Mesendoderm (in vitro differentiated cells): ENCODE measurements at regions not wholly inside any gene's neighbourhood (a gene's known extent, or its start where the extent isn't known, plus 50 kb on each side); places are given as distances from the start of the nearest gene placed in this dataset.
"Not testable (repeated sequence)": the region's sequence is repeated elsewhere in the genome, so short reads cannot be mapped to it uniquely, and the experiment has no call there.

Experiments used
- DNase-seq: peaks from one replicate; pipeline ENCODE4 v3.0.0; 2013
- H2AK5ac ChIP-seq: 2 replicates; pipeline ENCODE4 v1.6.1; 2013; ENCODE audit warnings: low read length, inconsistent platforms
- H2BK120ac ChIP-seq: 2 replicates; pipeline ENCODE4 v1.6.1; 2013; ENCODE audit warnings: low read depth, mild to moderate bottlenecking, low read length, moderate library complexity, mixed read lengths
- H2BK15ac ChIP-seq: replicated peaks from 2 replicates; pipeline ENCODE4 v1.6.1; 2013; ENCODE audit warnings: low read depth, mild to moderate bottlenecking, moderate library complexity
- H2BK5ac ChIP-seq: 2 replicates; pipeline ENCODE4 v1.6.1; 2013; ENCODE audit warnings: low read length, inconsistent platforms
- H3K18ac ChIP-seq: 2 replicates; pipeline ENCODE4 v1.6.1; 2013; ENCODE audit warnings: mild to moderate bottlenecking, low read length, mixed read lengths
- H3K23ac ChIP-seq: one replicate; pipeline ENCODE4 v1.6.1; 2013; ENCODE audit warnings: low read length
- H3K27ac ChIP-seq: 2 replicates; pipeline ENCODE4 v1.5.1; 2013; ENCODE audit warnings: low read depth, mild to moderate bottlenecking, inconsistent platforms, low read length, moderate library complexity
- H3K27me3 ChIP-seq: 2 replicates; pipeline ENCODE4 v1.6.1; 2013; ENCODE audit warnings: low read length, control low read depth, mild to moderate bottlenecking, inconsistent platforms; ENCODE audit not compliant: insufficient read depth, poor library complexity
- H3K36me3 ChIP-seq: 2 replicates; pipeline ENCODE4 v1.6.1; 2013; ENCODE audit warnings: low read length, inconsistent platforms; ENCODE audit not compliant: control insufficient read depth, insufficient read depth
- H3K4ac ChIP-seq: one replicate; pipeline ENCODE4 v1.6.1; 2013; ENCODE audit warnings: low read depth, mild to moderate bottlenecking, low read length, moderate library complexity
- H3K4me1 ChIP-seq: 2 replicates; pipeline ENCODE4 v1.6.1; 2013; ENCODE audit warnings: low read depth, low read length, inconsistent platforms; ENCODE audit not compliant: control insufficient read depth
- H3K4me2 ChIP-seq: 2 replicates; pipeline ENCODE4 v1.6.1; 2013; ENCODE audit warnings: low read length
- H3K4me3 ChIP-seq: 2 replicates; pipeline ENCODE4 v1.5.1; 2013; ENCODE audit warnings: mild to moderate bottlenecking, low read length
- H3K56ac ChIP-seq: one replicate; pipeline ENCODE4 v1.6.1; 2013; ENCODE audit warnings: low read length
- H3K79me1 ChIP-seq: 2 replicates; pipeline ENCODE4 v1.6.1; 2013; ENCODE audit warnings: low read length, inconsistent platforms
- H3K79me2 ChIP-seq: 2 replicates; pipeline ENCODE4 v1.6.1; 2013; ENCODE audit warnings: mild to moderate bottlenecking, low read length; ENCODE audit not compliant: control insufficient read depth, insufficient read depth
- H3K9ac ChIP-seq: 2 replicates; pipeline ENCODE4 v1.6.1; 2013; ENCODE audit warnings: low read length, inconsistent platforms
- H4K5ac ChIP-seq: one replicate; pipeline ENCODE4 v1.6.1; 2013; ENCODE audit warnings: low read length
- H4K8ac ChIP-seq: one replicate; pipeline ENCODE4 v1.6.1; 2013; ENCODE audit warnings: low read depth, mild to moderate bottlenecking, control low read depth, low read length, moderate library complexity
- WGBS: extraction: QIAGEN DNeasy Blood & Tissue Kit; methylation state at CpG from one replicate; pipeline ENCODE4 v1.1.7; 2013; ENCODE audit warnings: low lambda C conversion rate, missing lambda C conversion rate; ENCODE audit not compliant: insufficient coverage; ENCODE audit errors: extremely low coverage; 5-methylcytosine and 5-hydroxymethylcytosine counted together

DNA sequence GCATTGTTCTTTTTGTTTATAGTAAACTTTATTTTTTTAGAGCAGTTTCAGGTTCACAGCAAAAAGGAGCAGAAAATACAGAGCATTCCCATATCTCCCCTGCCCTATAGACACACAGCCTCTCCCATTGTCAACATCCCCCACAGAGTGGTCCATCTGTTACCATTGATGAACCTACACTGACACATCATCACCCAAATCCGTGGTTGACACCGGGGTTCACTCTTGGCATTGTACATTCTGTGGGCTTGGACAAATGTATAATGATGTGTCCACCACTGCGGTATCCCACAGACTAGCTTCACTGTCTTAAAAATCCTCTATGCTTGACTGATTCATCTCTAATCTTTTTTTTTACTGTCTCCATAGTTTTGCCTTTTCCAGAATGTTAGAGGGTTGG is 120.7 kb upstream of the SPATA31C2 start:
- Histone ChIP-seq H3K4ac (no peak overlapping the region), H4K8ac (no peak overlapping the region), H3K9ac (no peak overlapping the region), H4K5ac (no peak overlapping the region), H3K23ac (no peak overlapping the region), H2BK15ac (no peak overlapping the region), H3K4me3 (no peak overlapping the region), H3K36me3 (no peaks in the 10 kb centered on the region), H3K56ac (no peak overlapping the region), H2BK120ac (no peak overlapping the region), H3K79me1 (no peaks in the 10 kb centered on the region), H3K27ac (no peak overlapping the region), H3K27me3 (no peaks in the 10 kb centered on the region), H3K4me1 (no peaks in the 10 kb centered on the region), H3K4me2 (no peak overlapping the region), H2BK5ac (no peak overlapping the region), H3K79me2 (no peaks in the 10 kb centered on the region), H3K18ac (no peak overlapping the region), H2AK5ac (no peak overlapping the region)
- no CpG with 5 or more reads among the region's 3 CpGs for WGBS
- DNase-seq: no peak

DNA sequence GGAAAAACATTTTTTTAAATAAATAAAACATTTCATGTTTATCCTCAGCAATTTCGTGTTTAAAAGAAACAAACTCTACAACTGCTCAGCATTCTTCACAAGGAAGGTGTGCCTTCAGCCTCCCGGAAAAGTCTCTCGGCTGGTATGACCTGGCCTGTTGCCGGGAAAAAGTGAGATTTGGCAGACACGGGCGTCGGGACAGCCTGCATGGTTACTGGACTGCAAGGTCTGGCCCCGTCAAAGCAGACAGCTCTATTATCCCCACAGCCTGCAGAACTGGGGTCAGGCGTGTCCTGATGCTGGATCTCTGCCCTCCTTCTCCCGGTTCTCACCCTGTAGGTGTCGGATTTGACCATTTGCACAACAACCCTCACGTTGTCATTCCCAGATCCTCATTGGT is 120.3 kb upstream of the SPATA31C2 start:
- Histone ChIP-seq H3K56ac (no peak overlapping the region), H2BK15ac (no peak overlapping the region), H3K4ac (no peak overlapping the region), H3K4me2 (no peak overlapping the region), H4K5ac (no peak overlapping the region), H3K36me3 (no peaks in the 10 kb centered on the region), H3K27ac (no peak overlapping the region), H2BK120ac (no peak overlapping the region), H3K9ac (no peak overlapping the region), H3K18ac (no peak overlapping the region), H3K27me3 (no peaks in the 10 kb centered on the region), H3K4me1 (no peaks in the 10 kb centered on the region), H2BK5ac (no peak overlapping the region), H2AK5ac (no peak overlapping the region), H4K8ac (no peak overlapping the region), H3K4me3 (no peak overlapping the region), H3K23ac (no peak overlapping the region), H3K79me2 (no peaks in the 10 kb centered on the region), H3K79me1 (no peaks in the 10 kb centered on the region)
- no CpG with 5 or more reads among the region's 12 CpGs for WGBS
- DNase-seq: no peak

DNA sequence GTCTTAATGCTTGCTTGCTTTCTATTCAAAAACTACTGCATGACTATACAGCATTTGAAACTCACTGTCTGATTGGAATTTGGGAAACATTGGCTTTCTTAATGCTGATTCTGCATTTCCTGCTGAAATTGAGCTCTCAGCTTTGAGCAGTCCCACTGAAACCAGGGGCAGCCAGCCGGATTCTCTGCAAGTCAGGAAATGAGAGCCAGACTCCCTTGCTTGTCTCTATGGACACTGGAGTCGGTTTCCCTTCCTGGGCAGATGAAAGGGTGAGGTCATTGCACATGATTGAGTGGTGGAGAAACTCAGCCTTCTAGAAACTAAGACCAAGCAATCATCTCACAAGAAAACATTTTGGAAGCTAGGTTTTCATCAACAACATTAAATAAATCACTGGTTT is 119.7 kb upstream of the SPATA31C2 start:
- Histone ChIP-seq H3K56ac (no peak overlapping the region), H2BK15ac (no peak overlapping the region), H2AK5ac (no peak overlapping the region), H3K79me1 (no peaks in the 10 kb centered on the region), H3K23ac (no peak overlapping the region), H2BK120ac (no peak overlapping the region), H3K9ac (no peak overlapping the region), H3K79me2 (no peaks in the 10 kb centered on the region), H3K4ac (no peak overlapping the region), H3K27me3 (no peaks in the 10 kb centered on the region), H3K18ac (no peak overlapping the region), H3K4me1 (no peaks in the 10 kb centered on the region), H4K5ac (no peak overlapping the region), H3K4me2 (no peak overlapping the region), H3K4me3 (no peak overlapping the region), H4K8ac (no peak overlapping the region), H3K27ac (no peak overlapping the region), H3K36me3 (no peaks in the 10 kb centered on the region), H2BK5ac (no peak overlapping the region)
- no CpG with 5 or more reads among the region's 2 CpGs for WGBS
- no peak for DNase-seq

DNA sequence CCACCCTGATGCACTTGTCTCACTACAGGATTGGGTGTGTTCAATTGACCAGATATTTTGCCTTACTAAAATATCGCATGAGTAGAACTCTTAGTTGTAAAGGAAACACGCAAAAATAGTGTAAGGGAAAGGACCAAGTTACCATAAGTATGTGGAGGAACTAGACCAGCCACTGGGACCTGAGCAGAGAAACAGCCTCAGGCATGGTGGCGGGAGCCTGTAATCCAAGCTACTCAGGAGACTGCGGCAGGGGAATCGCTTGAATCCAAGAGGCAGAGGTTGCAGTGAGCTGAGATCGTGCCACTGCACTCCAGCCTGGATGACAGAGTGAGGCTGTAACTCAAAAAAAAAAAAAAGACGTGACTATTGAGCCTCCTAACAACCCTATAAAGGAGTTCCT is 117.9 kb upstream of the SPATA31C2 start:
- H3K27ac ChIP-seq: no peak overlapping the region
- no peak overlapping the region for H3K9ac ChIP-seq

DNA sequence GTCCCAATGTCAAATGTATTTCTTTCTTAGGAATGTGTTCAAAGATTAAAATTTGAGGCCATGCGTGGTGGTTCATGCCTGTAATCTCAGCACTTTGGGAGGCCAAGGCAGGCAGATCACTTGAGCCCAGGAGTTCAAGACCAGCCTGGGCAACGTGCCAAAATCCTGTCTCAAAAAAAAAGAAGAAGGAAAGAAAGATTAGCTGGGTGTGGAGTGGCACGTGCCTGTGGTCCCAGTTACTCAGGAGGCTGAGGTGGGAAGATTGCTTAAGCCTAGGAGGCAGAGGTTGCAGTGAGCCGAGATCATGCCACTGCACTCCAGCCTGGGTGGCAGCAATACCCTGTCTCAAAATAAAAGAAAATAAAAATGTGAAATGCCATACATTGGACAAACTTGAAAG is 117.5 kb upstream of the SPATA31C2 start:
- H3K9ac ChIP-seq, H2AK5ac ChIP-seq, H3K23ac ChIP-seq, H3K4ac ChIP-seq, H3K36me3 ChIP-seq, H3K18ac ChIP-seq, H4K8ac ChIP-seq, H2BK15ac ChIP-seq, H3K79me1 ChIP-seq, DNase-seq, H2BK120ac ChIP-seq, H2BK5ac ChIP-seq, H3K79me2 ChIP-seq, H3K4me1 ChIP-seq, H3K27me3 ChIP-seq, H3K4me2 ChIP-seq, H3K27ac ChIP-seq, H4K5ac ChIP-seq, H3K4me3 ChIP-seq, H3K56ac ChIP-seq: not testable (repeated sequence)
- no CpG with 5 or more reads among the region's 4 CpGs for WGBS

More for the DNA sequence above, 117.9 kb upstream of the SPATA31C2 start:
- Histone ChIP-seq H3K4me3 (no peak overlapping the region), H3K79me2 (no peaks in the 10 kb centered on the region), H3K79me1 (no peaks in the 10 kb centered on the region), H3K4me1 (no peaks in the 10 kb centered on the region), H4K5ac (no peak overlapping the region), H2BK15ac (no peak overlapping the region), H3K23ac (no peak overlapping the region), H2AK5ac (no peak overlapping the region), H4K8ac (no peak overlapping the region), H2BK120ac (no peak overlapping the region), H3K4me2 (no peak overlapping the region), H3K36me3 (no peaks in the 10 kb centered on the region), H3K56ac (no peak overlapping the region), H3K27me3 (no peaks in the 10 kb centered on the region), H2BK5ac (no peak overlapping the region), H3K18ac (no peak overlapping the region), H3K4ac (no peak overlapping the region)
- peak; percentile 31 for DNase-seq
- WGBS: no CpG with 5 or more reads among the region's 7 CpGs

DNA sequence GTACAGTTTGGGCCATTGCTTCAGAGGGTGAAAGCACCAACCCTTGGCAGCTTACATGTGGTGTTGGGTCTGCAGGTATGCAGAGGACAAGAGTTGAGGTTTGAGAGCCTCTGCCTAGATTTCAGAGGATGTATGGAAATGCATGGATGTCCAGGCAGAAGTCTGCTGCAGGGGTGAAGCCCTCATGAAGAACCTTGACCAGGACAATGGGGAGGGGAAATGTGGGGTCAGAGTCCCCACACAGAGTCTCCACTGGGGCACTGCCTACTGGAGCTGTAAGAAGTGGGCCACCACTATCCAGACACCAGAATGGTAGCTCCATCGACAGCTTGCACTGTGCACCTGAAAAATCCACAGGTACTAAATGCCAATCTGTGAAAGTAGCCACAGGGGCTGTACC is 113.6 kb upstream of the SPATA31C2 start:
- Histone ChIP-seq H3K79me2 (no peaks in the 10 kb centered on the region), H4K5ac (no peak overlapping the region), H3K36me3 (no peaks in the 10 kb centered on the region), H3K4me1 (no peaks in the 10 kb centered on the region), H2BK15ac (no peak overlapping the region), H2AK5ac (no peak overlapping the region), H3K23ac (no peak overlapping the region), H3K27me3 (no peaks in the 10 kb centered on the region), H4K8ac (no peak overlapping the region), H3K27ac (no peak overlapping the region), H3K4me3 (no peak overlapping the region), H2BK5ac (no peak overlapping the region), H3K9ac (no peak overlapping the region), H2BK120ac (no peak overlapping the region), H3K79me1 (no peaks in the 10 kb centered on the region), H3K4ac (no peak overlapping the region), H3K4me2 (no peak overlapping the region), H3K56ac (no peak overlapping the region), H3K18ac (no peak overlapping the region)
- WGBS: no CpG with 5 or more reads among the region's 1 CpG
- DNase-seq: no peak
